ENCODE measurements at regions not wholly inside any gene's neighbourhood (a gene's known extent, or its start where the extent isn't known, plus 50 kb on each side); places are given as distances from the start of the nearest gene placed in this dataset.

GRCh38 chr9:126157826-126158587 lies 168.6 kb upstream of the MVB12B start:
- H3K4me3 ChIP-seq (replicated peaks; ENCODE audit: insufficient read depth, low read length): no peak overlapping the region
- TF ChIP-seq GABPA (IDR thresholded peaks at IDR 0.05; ENCODE audit: low read depth) (no peak), CTCF (IDR thresholded peaks at IDR 0.05; ENCODE audit: insufficient read depth, low read length) (no peak), REST (IDR thresholded peaks at IDR 0.05; ENCODE audit: insufficient replicate concordance, low read depth) (no peak)
- no peak overlapping the region for H3K27ac ChIP-seq (replicated peaks)
- no peak for DNase-seq (ENCODE audit: low read depth in 1 of 2, low spot score in 1 of 2)
- no peaks in the 10 kb centered on the region for H3K27me3 ChIP-seq (ENCODE audit: insufficient read depth, poor library complexity, severe bottlenecking)

- TF ChIP-seq REST (IDR thresholded peaks at IDR 0.05; ENCODE audit: insufficient replicate concordance, low read depth): no peak
- no peak for TF ChIP-seq POLR2AphosphoS5 (IDR thresholded peaks at IDR 0.05; ENCODE audit: low read depth)
- TF ChIP-seq CTCF (IDR thresholded peaks at IDR 0.05; ENCODE audit: insufficient read depth, low read length): no peak
- no peak for TF ChIP-seq SPI1 (IDR thresholded peaks at IDR 0.05; ENCODE audit: borderline replicate concordance, low read depth)
- TF ChIP-seq GABPA (IDR thresholded peaks at IDR 0.05; ENCODE audit: low read depth): no peak
- no peak overlapping the region for H3K4me3 ChIP-seq (replicated peaks; ENCODE audit: insufficient read depth, low read length)
- no peak overlapping the region for H3K27ac ChIP-seq (replicated peaks)
- H3K27me3 ChIP-seq (ENCODE audit: insufficient read depth, poor library complexity, severe bottlenecking): no peaks in the 10 kb centered on the region
- no peak for DNase-seq (ENCODE audit: low read depth in 1 of 2, low spot score in 1 of 2)
Observed at GRCh38 chr9:126158588-126159429, 167.8 kb upstream of the MVB12B start.

GRCh38 chr9:126159430-126160060 lies 167.1 kb upstream of the MVB12B start:
- TF ChIP-seq GABPA (IDR thresholded peaks at IDR 0.05; ENCODE audit: low read depth) (no peak), REST (IDR thresholded peaks at IDR 0.05; ENCODE audit: insufficient replicate concordance, low read depth) (no peak), CTCF (IDR thresholded peaks at IDR 0.05; ENCODE audit: insufficient read depth, low read length) (no peak)
- no peak overlapping the region for H3K27ac ChIP-seq (replicated peaks)
- H3K27me3 ChIP-seq (ENCODE audit: insufficient read depth, poor library complexity, severe bottlenecking): no peaks in the 10 kb centered on the region
- H3K4me3 ChIP-seq (replicated peaks; ENCODE audit: insufficient read depth, low read length): no peak overlapping the region
- DNase-seq (ENCODE audit: low read depth in 1 of 2, low spot score in 1 of 2): no peak

Measured in HL-60 (cell line).